HFFc6 (cell line): ENCODE measurements at regions not wholly inside any gene's neighbourhood (a gene's known extent, or its start where the extent isn't known, plus 50 kb on each side); places are given as distances from the start of the nearest gene placed in this dataset.

Experiments used
- DNase-seq: peaks from one replicate; pipeline ENCODE4 v3.0.0-alpha.2; 2018
- H3K27ac Mint-ChIP-seq: 2 replicates; pipeline ENCODE4 v1.8.0; 2020; ENCODE audit warnings: mild to moderate bottlenecking, mixed read lengths
- H3K27me3 Mint-ChIP-seq: 2 replicates; pipeline ENCODE4 v1.8.0; 2021; ENCODE audit warnings: mild to moderate bottlenecking, moderate library complexity, mixed read lengths; ENCODE audit not compliant: insufficient read depth
- H3K36me3 Mint-ChIP-seq: 2 replicates; pipeline ENCODE4 v1.8.0; 2021; ENCODE audit warnings: low read depth, mixed read lengths
- H3K4me1 Mint-ChIP-seq: 2 replicates; pipeline ENCODE4 v1.8.0; 2020; ENCODE audit warnings: low read depth, mixed read lengths
- H3K4me3 Mint-ChIP-seq: 2 replicates; pipeline ENCODE4 v1.8.0; 2020; ENCODE audit warnings: mild to moderate bottlenecking, moderate library complexity, mixed read lengths
- H3K9me3 Mint-ChIP-seq: 2 replicates; pipeline ENCODE4 v1.8.0; 2020; ENCODE audit warnings: mild to moderate bottlenecking, mixed read lengths
- TF ChIP-seq, protein P1 (sequence below): fragments of 200-600 bp; sonication (generic); IDR thresholded peaks from 2 replicates; pipeline ENCODE4 v1.5.0; 2021; ENCODE audit warnings: antibody characterized with exemption, mild to moderate bottlenecking

DNA sequence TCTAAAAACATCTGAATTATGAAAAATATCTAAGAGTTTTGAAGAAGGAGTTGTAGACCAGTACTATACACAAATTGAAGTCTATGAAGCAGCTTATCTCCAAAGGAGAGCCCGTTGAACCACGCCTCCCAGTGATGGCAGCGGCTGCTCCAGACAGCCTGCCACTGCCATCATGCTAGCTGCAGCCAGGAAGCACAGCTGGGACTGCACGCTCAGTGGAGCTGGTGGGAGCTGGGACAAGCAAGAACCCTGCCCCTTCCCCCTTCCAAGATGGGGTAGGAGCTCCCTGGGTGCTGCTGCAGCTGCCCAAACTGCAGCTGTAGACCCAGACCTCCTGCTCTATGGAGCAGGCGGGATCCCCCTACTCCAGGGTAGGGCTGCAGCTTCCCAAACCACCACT, 124.7 kb upstream of the SPATS2L start:
- DNase-seq, result no peak
- H3K36me3 Mint-ChIP-seq, result no peaks in the 10 kb centered on the region
- H3K27ac Mint-ChIP-seq, result no peak overlapping the region
- no peak overlapping the region for H3K4me3 Mint-ChIP-seq
- TF ChIP-seq, protein P1, sequence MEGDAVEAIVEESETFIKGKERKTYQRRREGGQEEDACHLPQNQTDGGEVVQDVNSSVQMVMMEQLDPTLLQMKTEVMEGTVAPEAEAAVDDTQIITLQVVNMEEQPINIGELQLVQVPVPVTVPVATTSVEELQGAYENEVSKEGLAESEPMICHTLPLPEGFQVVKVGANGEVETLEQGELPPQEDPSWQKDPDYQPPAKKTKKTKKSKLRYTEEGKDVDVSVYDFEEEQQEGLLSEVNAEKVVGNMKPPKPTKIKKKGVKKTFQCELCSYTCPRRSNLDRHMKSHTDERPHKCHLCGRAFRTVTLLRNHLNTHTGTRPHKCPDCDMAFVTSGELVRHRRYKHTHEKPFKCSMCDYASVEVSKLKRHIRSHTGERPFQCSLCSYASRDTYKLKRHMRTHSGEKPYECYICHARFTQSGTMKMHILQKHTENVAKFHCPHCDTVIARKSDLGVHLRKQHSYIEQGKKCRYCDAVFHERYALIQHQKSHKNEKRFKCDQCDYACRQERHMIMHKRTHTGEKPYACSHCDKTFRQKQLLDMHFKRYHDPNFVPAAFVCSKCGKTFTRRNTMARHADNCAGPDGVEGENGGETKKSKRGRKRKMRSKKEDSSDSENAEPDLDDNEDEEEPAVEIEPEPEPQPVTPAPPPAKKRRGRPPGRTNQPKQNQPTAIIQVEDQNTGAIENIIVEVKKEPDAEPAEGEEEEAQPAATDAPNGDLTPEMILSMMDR, result no peak
- peaks cover 9% of the 10 kb centered on the region for H3K4me1 Mint-ChIP-seq
- H3K9me3 Mint-ChIP-seq, result no peaks in the 10 kb centered on the region
- peaks cover 25% of the 10 kb centered on the region for H3K27me3 Mint-ChIP-seq

DNA sequence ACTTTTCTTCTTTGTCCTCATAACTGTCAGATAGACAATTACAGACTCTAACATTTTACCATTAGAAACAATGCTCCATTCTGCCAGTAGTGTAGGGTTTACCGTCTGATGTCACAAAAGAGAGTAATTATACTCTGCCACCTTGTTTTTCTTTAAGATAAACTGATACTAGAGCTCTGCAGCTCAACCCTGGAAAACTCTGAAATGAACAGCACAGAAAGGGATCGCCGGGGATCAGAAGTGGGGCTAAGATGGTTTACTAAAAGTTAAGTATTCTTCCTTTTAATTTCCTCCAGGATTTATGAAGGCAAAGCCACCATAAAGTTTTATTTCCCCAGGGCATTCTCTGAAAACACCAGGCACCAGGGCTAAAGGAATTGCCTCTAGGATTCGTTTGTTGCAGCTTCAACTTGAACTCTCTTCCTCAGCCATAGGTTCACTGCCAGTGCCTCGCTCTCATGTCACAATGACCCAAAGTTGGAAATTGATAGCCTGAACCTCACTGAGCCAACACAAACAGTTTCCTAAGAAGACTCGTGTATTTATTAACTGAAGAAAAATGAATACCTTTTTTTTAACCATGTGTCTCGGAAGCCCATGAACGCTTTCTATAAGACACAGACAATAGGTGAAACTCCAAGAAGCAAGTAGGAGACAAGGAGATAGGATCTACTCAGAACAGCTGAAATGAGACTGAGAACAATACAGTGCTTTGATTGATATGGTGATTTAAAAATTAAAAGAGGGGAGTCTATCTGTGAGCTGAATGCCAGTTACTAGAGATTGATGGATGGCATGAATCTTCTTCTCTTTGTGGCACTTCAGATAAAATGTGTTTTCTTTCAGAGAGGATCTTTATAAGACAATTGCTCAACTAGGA, 121.5 kb upstream of the SPATS2L start:
- DNase-seq, result no peak
- peaks cover 21% of the 10 kb centered on the region for H3K27me3 Mint-ChIP-seq
- H3K4me1 Mint-ChIP-seq, result no peaks in the 10 kb centered on the region
- no peaks in the 10 kb centered on the region for H3K9me3 Mint-ChIP-seq
- H3K4me3 Mint-ChIP-seq, result no peak overlapping the region
- TF ChIP-seq, protein P1, result no peak
- H3K27ac Mint-ChIP-seq, result no peak overlapping the region
- no peaks in the 10 kb centered on the region for H3K36me3 Mint-ChIP-seq

DNA sequence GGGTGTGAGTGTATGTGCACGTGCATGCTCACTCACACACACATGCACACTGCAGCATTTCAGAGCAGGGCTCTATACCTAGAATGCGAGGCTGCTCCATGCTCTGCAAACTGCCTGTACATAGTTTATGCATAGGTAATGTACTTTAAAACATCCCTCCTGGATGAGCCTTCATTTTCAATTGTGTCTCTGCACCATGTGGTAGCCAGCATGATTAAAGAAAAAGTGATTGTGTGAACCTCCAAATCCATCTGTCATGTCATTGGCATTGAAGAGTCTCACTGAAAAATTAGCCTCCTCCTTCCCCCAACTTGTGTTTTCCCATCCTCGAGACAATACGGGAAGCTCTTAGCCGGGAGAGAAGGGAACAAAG, 120.9 kb upstream of the SPATS2L start:
- no peaks in the 10 kb centered on the region for H3K9me3 Mint-ChIP-seq
- no peak for DNase-seq
- H3K36me3 Mint-ChIP-seq, result no peaks in the 10 kb centered on the region
- H3K4me3 Mint-ChIP-seq, result no peak overlapping the region
- H3K27ac Mint-ChIP-seq, result no peak overlapping the region
- H3K27me3 Mint-ChIP-seq, result peaks cover 20% of the 10 kb centered on the region
- H3K4me1 Mint-ChIP-seq, result no peaks in the 10 kb centered on the region
- TF ChIP-seq, protein P1, result no peak

DNA sequence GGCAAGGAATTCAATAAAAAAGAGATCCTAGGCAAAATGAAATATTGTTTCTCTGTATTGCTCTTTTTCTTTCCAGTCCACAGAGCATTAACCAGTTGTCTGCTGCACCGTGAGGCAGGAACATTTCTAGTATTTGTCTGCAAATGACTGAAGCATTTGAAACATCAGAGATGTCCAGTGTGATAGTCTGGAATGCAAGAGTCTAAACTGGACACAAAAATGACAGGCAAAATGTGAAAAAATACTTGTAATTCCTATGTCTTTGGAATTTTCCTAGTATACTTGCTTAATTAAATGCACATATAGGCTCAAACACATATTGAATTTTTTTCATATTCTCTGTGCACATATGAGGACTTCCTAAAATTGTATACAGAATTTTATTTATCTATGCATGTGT, 120.5 kb upstream of the SPATS2L start:
- TF ChIP-seq, protein P1, result no peak
- no peaks in the 10 kb centered on the region for H3K36me3 Mint-ChIP-seq
- H3K27me3 Mint-ChIP-seq, result peaks cover 18% of the 10 kb centered on the region
- no peak overlapping the region for H3K4me3 Mint-ChIP-seq
- H3K4me1 Mint-ChIP-seq, result no peaks in the 10 kb centered on the region
- no peak overlapping the region for H3K27ac Mint-ChIP-seq
- DNase-seq, result no peak
- no peaks in the 10 kb centered on the region for H3K9me3 Mint-ChIP-seq

DNA sequence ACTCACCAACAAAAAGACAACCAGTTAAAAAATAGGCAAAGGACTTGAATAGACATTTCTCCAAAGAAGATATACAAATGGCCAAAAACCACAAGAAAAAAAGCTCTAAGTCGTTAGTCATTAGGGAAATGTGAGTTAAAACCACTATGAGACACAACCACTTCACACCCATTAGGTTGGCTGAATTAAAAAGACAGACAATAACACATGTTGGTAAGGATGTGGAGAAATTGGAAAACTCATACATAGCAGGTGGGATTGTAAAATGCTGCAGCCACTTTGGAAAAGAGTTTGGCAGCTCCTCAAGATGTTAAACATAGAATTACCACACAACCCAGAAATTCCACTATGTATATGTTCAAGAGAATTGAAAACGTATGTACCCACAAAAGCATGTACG, 117.6 kb upstream of the SPATS2L start:
- Mint-ChIP-seq H3K36me3 (no peaks in the 10 kb centered on the region), H3K4me1 (no peaks in the 10 kb centered on the region), H3K27ac (no peak overlapping the region), H3K9me3 (no peaks in the 10 kb centered on the region), H3K4me3 (no peak overlapping the region), H3K27me3 (peaks cover 21% of the 10 kb centered on the region)
- DNase-seq, result no peak
- TF ChIP-seq, protein P1, result no peak
